Muscle of leg (tissue), 3 donors: ENCODE measurements at regions not wholly inside any gene's neighbourhood (a gene's known extent, or its start where the extent isn't known, plus 50 kb on each side); places are given as distances from the start of the nearest gene placed in this dataset.

Experiments used
- DNase-seq: peaks from one replicate; pipeline ENCODE4 v3.0.0; 2013
- H3K27ac ChIP-seq: one replicate; pipeline ENCODE4 v1.5.1; 2013; ENCODE audit warnings: mild to moderate bottlenecking, low read length, control low read depth
- H3K27me3 ChIP-seq: one replicate; pipeline ENCODE4 v1.6.1; 2013; ENCODE audit warnings: low read length; ENCODE audit not compliant: control insufficient read depth, insufficient read depth
- H3K36me3 ChIP-seq: one replicate; pipeline ENCODE4 v1.6.1; 2013; ENCODE audit warnings: low read length; ENCODE audit not compliant: control insufficient read depth, insufficient read depth
- H3K4me1 ChIP-seq: one replicate; pipeline ENCODE4 v1.6.1; 2013; ENCODE audit warnings: low read length; ENCODE audit not compliant: control insufficient read depth, insufficient read depth
- H3K4me3 ChIP-seq: one replicate; pipeline ENCODE4 v1.5.1; 2013; ENCODE audit warnings: low read length, control low read depth
- H3K9me3 ChIP-seq: replicated peaks from 2 replicates; pipeline ENCODE4 v1.6.1; 2013; ENCODE audit warnings: low read depth, low read length; ENCODE audit not compliant: control insufficient read depth
- WGBS: methylation state at CpG from one replicate; pipeline ENCODE4 v1.1.5; 2013; ENCODE audit warnings: missing lambda C conversion rate; ENCODE audit not compliant: insufficient coverage; 5-methylcytosine and 5-hydroxymethylcytosine counted together

DNA sequence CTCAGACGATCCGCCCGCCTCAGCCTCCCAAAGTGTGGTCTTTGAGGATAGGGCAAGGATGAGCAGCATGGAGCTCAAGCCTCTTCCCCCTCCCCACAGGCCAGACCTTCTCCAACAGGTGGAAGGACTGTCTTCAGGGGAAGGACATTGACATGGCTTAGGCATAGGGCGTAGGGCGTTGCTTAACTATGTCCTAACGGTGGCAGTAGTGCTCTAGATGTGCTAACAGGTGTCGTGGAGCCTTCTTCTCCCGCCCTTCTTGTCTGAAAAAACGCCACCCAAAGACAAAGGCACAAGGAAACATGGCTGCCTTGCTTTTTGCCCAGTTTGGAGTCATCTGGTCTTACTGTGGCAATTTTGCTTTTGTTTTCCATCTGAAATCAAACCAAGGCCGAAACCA is 219.8 kb downstream of the OR13H1 start:
- peak; percentile 97 for DNase-seq
- H3K4me1 ChIP-seq = peaks cover 8% of the 10 kb centered on the region
- WGBS = 62% methylated on average over 5 of the region's 10 CpGs
- H3K4me3 ChIP-seq = peak overlapping the region; percentile 27
- H3K36me3 ChIP-seq = no peaks in the 10 kb centered on the region
- no peak overlapping the region for H3K27ac ChIP-seq
- no peaks in the 10 kb centered on the region for H3K9me3 ChIP-seq
- peaks cover 3% of the 10 kb centered on the region for H3K27me3 ChIP-seq

DNA sequence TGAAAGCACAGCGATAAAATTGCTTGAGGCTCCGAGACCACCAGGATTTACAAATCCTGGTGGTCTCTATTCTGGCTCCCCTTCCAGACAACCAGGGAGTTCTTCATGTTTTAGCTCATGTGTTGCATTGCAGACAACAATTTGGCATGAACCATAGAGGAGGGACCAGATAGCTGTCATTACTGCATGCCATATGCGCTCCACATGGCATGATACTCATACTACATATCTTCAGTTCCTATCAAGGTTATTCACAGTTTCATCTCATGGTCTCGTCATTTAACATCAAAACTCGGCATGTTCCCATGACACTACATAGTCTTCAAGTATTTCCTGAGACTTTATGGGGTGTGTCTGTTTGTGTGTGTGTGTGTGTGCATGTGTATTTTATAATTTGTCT is 220.3 kb downstream of the OR13H1 start:
- Histone ChIP-seq H3K9me3 (no peaks in the 10 kb centered on the region), H3K4me1 (peaks cover 8% of the 10 kb centered on the region), H3K4me3 (peak overlapping the region; percentile 27), H3K36me3 (no peaks in the 10 kb centered on the region), H3K27ac (no peak overlapping the region), H3K27me3 (peaks cover 3% of the 10 kb centered on the region)
- 47% methylated on average over 2 of the region's 5 CpGs for WGBS
- DNase-seq = peak; percentile 48

DNA sequence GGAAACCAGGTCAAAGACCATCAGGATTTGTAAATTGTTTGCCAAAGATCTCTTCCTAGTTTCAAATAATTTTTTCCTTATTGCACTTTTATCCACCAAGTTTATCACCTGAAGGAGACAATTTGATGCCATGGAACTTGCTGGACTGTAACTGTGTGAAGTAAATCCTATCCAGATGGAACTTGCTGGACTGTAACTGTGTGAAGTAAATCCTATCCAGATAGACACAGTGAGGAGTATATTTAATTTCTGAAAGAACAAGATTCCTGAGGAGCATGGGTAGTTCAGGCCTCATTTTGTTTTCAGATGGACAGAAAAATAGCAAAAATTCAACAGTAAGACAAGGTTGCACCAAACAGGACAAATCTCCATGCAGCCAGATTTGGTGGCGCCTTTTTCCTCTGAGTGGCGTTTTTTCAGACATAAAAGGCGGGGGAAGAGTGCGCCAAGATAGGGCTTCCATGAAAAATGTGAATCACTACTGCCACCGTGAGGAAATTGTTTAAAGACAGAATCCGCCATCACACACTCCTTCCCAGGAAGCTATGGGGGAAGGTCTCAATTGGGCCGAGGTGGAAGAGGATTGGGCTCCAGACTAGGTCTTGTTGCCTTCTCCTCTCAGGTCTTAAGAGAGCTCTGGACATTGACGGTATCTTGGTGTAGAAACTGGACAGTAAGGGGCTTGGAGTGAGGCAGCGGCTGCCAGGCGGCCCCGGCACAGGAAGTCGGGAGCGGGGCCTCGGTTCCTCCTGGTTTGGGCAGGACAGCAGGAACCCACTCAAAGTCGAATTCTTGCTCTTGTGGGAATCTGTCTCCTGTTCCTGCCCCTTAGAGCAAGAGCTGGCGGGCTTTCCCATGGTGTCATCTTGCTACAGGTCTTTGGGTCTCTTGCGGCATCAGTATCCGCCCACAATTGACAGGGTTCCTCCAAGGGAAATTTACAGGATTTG is 234.7 kb downstream of the OR13H1 start:
- Histone ChIP-seq H3K27me3 (peaks cover 7% of the 10 kb centered on the region), H3K4me3 (peak overlapping the region; percentile 43), H3K4me1 (peaks cover 10% of the 10 kb centered on the region), H3K27ac (peak overlapping the region; percentile 72), H3K9me3 (no peaks in the 10 kb centered on the region), H3K36me3 (no peaks in the 10 kb centered on the region)
- peak; percentile 97 for DNase-seq
- 31% methylated on average over 11 of the region's 18 CpGs for WGBS

DNA sequence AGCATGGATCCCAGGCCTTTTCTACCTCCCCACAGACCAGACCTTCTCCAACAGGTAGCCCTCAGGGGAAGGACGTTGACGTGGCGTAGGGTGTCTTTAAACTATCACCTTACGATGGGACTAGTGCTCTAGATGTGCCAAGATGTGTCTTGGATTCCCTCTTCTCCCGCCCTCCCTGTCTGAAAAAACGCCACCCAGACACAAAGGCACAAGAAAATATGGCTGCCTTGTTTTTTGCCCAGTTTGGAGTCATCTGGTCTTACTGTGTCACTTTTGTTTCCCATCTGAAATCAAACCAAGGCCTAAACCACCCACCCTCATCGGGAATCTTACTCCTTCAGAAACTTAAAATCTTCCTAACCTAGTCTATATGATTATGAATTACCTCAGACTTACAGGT is 235.4 kb downstream of the OR13H1 start:
- H3K27ac ChIP-seq = no peak overlapping the region
- peaks cover 10% of the 10 kb centered on the region for H3K4me1 ChIP-seq
- peaks cover 5% of the 10 kb centered on the region for H3K27me3 ChIP-seq
- 65% methylated on average over 3 of the region's 7 CpGs for WGBS
- no peak for DNase-seq
- H3K36me3 ChIP-seq = no peaks in the 10 kb centered on the region
- no peaks in the 10 kb centered on the region for H3K9me3 ChIP-seq
- H3K4me3 ChIP-seq = no peak overlapping the region

DNA sequence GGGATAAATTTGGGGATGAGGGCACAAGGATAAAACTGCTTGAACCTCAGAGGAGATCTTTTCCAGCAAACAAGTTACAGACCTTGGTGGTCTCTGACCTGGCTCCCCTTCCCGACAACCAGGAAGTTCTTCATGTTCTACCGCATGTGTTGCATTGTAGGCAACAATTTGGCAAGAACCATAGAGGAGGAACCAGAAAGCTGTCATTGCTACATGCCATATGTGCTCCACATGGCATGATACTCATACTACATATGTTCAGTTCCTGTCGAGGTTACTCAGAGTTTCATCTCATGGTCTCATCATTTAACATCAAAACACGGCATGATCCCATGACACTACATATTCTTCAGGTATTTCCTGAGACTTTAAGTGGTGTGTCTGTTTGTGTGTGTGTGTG is 235.9 kb downstream of the OR13H1 start:
- DNase-seq = no peak
- 100% methylated on average over 2 of the region's 4 CpGs for WGBS

DNA sequence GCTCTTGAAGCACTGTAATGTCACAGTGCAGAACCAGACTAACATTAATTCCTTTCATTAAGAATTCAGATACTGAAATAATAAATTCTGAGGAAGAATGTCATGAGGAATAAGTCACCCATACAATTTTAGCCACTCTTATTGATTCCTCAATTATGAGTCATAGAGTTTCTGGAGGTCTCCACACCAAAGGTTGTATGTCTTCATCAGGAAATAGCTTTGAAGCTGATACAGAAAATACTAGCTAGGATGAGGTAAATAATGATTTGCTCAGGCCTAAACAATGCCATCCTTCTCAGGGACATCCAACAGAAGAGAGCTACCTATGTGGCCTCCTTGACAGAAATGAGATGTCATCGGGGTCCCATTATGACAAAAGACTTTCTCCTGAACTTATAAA is 238.8 kb downstream of the OR13H1 start:
- Histone ChIP-seq H3K9me3 (no peaks in the 10 kb centered on the region), H3K27me3 (peaks cover 3% of the 10 kb centered on the region), H3K36me3 (no peaks in the 10 kb centered on the region), H3K4me1 (peaks cover 10% of the 10 kb centered on the region), H3K4me3 (no peak overlapping the region), H3K27ac (no peak overlapping the region)
- no peak for DNase-seq
- WGBS = 43% methylated on average over 1 of the region's 1 CpG

More for the DNA sequence above, 235.9 kb downstream of the OR13H1 start:
- H3K27ac ChIP-seq = no peak overlapping the region
- H3K9me3 ChIP-seq = no peaks in the 10 kb centered on the region
- H3K27me3 ChIP-seq = peaks cover 3% of the 10 kb centered on the region
- H3K36me3 ChIP-seq = no peaks in the 10 kb centered on the region
- no peak overlapping the region for H3K4me3 ChIP-seq
- peaks cover 10% of the 10 kb centered on the region for H3K4me1 ChIP-seq

DNA sequence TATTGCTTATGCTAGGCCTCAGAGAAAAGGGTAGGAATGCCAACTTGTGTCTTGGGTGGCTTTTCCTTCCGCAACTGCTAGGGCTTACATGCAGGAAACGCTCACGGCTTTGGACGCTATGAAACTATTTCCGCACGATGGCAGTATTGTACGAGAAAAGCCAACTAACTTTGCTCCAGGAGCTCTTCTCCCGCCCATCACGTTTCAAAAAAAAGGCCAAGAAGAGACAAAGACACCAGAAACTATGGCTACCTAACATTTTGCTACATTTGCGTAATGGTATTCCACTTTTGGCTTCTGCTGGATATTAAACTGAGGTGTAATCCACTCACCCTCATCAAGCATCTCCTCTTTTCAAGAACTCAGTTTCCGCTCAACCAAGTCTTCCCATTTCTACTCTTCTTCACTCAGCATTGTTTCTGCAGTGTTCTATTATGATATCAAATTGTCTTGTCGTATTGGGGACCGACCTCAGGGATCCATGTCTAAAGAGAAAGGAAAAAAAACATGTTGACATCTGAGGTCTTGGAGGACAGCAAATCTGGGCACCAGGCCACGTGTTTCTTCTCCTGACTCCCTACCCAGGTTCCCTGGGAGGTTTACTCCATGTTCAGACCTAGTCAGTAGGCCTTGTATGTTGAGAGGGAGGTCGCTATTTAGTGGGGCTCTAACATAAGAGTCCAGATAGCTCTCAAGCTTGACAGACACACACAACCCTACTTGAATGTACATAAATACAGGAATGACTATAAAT is 239.4 kb upstream of the STK26 start:
- no peak overlapping the region for H3K27ac ChIP-seq
- peaks cover 10% of the 10 kb centered on the region for H3K4me1 ChIP-seq
- 51% methylated on average over 9 of the region's 15 CpGs for WGBS
- peak; percentile 97 for DNase-seq
- no peaks in the 10 kb centered on the region for H3K9me3 ChIP-seq
- H3K4me3 ChIP-seq = peak overlapping the region; percentile 9
- H3K36me3 ChIP-seq = no peaks in the 10 kb centered on the region
- H3K27me3 ChIP-seq = peaks cover 3% of the 10 kb centered on the region

DNA sequence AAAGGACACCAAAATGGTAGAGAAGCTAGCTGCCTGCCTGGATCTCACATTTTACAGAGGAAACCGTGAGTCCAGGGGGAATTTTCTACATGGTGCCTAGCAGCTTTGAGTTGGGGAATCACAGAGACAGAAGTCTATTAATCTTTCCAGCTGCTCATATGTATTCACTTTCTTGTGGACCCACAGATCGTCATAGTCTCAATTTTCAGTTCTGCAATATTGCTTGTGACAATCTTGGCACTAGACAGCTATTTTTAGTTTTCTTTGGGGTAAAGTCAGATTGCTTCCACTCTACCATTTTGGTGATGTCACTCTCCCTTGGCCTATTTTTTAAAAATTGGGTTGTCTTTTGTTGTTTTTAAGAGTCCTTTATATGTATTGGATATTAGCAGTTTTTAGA is 233.4 kb upstream of the STK26 start:
- WGBS = 40% methylated on average over 1 of the region's 2 CpGs
- DNase-seq = no peak
- Histone ChIP-seq H3K27ac (no peak overlapping the region), H3K36me3 (no peaks in the 10 kb centered on the region), H3K4me1 (peaks cover 7% of the 10 kb centered on the region), H3K27me3 (peaks cover 7% of the 10 kb centered on the region), H3K4me3 (no peak overlapping the region), H3K9me3 (no peaks in the 10 kb centered on the region)

DNA sequence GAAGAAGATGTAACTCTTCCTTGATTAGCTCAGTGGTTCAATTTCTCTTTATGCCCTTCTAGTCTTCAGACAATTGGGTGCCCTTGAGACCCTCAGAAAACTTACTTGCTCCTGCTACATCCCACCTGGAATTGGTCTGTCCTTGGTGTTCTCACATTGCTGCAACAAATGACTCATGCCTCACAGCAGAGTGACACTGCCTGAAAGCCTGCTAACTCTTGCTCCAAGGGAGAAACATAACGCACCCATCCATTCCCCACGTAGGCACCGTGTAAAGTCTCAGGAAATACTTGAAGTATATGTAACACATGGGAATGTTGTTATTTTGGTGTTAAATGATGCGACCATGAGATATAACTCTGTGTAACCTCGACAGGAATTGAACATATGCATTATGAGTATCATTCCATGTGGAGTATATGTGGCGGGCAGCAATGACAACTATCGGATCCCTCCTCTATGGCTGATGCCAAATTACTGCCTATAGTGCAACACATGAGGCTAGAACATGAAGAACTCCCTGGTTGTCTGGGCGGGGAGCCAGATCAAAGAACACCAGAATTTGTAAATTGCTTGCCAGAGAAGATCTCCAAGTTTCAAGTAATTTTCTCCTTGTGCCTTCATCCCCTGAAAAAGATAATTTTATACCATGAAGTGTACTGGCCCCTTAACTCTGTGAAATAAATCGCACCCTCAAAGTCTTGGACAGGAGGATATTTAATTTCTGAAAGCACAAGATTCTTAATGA is 231.3 kb upstream of the STK26 start:
- no peaks in the 10 kb centered on the region for H3K36me3 ChIP-seq
- peak overlapping the region; percentile 15 for H3K4me3 ChIP-seq
- DNase-seq = no peak
- no peak overlapping the region for H3K27ac ChIP-seq
- 48% methylated on average over 5 of the region's 9 CpGs for WGBS
- H3K4me1 ChIP-seq = peaks cover 9% of the 10 kb centered on the region
- H3K27me3 ChIP-seq = peaks cover 13% of the 10 kb centered on the region
- no peaks in the 10 kb centered on the region for H3K9me3 ChIP-seq

DNA sequence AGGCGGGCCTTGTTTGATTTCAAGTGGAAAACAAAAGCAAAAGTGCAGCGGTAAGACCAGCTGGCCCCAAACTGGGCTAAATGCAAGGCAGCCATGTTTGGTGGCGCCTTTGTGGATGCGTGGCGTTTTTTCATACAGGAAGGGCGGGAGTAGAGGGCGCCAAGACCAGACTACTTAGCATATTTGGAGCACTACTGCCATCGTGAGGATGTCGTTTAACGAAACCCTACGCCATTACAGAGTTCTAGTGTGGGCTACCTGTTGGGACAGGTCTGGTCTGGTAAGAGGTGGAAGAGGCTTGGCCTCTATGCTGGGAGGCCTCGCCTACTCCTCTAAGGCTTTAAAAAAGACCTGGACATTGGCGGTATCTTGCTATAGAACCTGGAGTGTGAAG is 230.7 kb upstream of the STK26 start:
- no peaks in the 10 kb centered on the region for H3K36me3 ChIP-seq
- H3K9me3 ChIP-seq = no peaks in the 10 kb centered on the region
- peaks cover 14% of the 10 kb centered on the region for H3K27me3 ChIP-seq
- peak; percentile 98 for DNase-seq
- H3K4me3 ChIP-seq = peak overlapping the region; percentile 33
- H3K27ac ChIP-seq = peak overlapping the region; percentile 63
- 59% methylated on average over 11 of the region's 13 CpGs for WGBS
- peaks cover 9% of the 10 kb centered on the region for H3K4me1 ChIP-seq
